ENCODE measurements at regions not wholly inside any gene's neighbourhood (a gene's known extent, or its start where the extent isn't known, plus 50 kb on each side); places are given as distances from the start of the nearest gene placed in this dataset.

DNA sequence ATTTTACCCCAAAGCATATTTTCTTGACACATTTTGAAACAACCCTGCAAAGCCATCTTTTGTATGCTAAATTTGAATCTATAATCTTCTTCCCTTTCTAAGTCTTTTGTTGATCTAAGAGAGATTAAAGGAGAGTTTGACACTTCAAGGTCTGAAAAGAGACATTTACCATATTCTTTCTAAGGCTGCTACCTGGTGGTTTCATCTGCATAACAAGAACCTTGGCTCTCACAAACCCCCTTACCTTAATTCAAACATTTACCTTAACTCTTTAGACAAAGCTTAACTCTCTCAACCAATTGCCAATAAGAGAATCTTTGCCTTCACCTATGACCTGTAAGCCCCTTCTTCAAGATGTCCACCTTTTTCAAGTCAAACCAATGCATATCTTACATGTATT, 1143.6 kb downstream of the CDH11 start:
- TF ChIP-seq TEAD4 (IDR thresholded peaks at IDR 0.05) (no peak), FOXM1 (IDR thresholded peaks at IDR 0.05; ENCODE audit: borderline replicate concordance, low read depth) (no peak), YY1 (IDR thresholded peaks at IDR 0.05; ENCODE audit: low read depth) (no peak), CREB1 (IDR thresholded peaks at IDR 0.05; ENCODE audit: low read depth) (no peak), EGR1 (IDR thresholded peaks at IDR 0.05) (no peak), ZBTB7A (IDR thresholded peaks at IDR 0.05; ENCODE audit: low read depth) (no peak), CEBPB (IDR thresholded peaks at IDR 0.05) (no peak), EP300 (IDR thresholded peaks at IDR 0.05; ENCODE audit: borderline replicate concordance) (no peak), TAF1 (IDR thresholded peaks at IDR 0.05; ENCODE audit: low read depth) (no peak), RAD21 (IDR thresholded peaks at IDR 0.05; ENCODE audit: low read depth) (no peak), NFIC (IDR thresholded peaks at IDR 0.05) (no peak), TCF12 (IDR thresholded peaks at IDR 0.05; ENCODE audit: low read depth) (no peak)
- TF ChIP-seq, protein P1, sequence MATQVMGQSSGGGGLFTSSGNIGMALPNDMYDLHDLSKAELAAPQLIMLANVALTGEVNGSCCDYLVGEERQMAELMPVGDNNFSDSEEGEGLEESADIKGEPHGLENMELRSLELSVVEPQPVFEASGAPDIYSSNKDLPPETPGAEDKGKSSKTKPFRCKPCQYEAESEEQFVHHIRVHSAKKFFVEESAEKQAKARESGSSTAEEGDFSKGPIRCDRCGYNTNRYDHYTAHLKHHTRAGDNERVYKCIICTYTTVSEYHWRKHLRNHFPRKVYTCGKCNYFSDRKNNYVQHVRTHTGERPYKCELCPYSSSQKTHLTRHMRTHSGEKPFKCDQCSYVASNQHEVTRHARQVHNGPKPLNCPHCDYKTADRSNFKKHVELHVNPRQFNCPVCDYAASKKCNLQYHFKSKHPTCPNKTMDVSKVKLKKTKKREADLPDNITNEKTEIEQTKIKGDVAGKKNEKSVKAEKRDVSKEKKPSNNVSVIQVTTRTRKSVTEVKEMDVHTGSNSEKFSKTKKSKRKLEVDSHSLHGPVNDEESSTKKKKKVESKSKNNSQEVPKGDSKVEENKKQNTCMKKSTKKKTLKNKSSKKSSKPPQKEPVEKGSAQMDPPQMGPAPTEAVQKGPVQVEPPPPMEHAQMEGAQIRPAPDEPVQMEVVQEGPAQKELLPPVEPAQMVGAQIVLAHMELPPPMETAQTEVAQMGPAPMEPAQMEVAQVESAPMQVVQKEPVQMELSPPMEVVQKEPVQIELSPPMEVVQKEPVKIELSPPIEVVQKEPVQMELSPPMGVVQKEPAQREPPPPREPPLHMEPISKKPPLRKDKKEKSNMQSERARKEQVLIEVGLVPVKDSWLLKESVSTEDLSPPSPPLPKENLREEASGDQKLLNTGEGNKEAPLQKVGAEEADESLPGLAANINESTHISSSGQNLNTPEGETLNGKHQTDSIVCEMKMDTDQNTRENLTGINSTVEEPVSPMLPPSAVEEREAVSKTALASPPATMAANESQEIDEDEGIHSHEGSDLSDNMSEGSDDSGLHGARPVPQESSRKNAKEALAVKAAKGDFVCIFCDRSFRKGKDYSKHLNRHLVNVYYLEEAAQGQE (IDR thresholded peaks at IDR 0.05; ENCODE audit: low read depth) = no peak
- TF ChIP-seq, protein P2, sequence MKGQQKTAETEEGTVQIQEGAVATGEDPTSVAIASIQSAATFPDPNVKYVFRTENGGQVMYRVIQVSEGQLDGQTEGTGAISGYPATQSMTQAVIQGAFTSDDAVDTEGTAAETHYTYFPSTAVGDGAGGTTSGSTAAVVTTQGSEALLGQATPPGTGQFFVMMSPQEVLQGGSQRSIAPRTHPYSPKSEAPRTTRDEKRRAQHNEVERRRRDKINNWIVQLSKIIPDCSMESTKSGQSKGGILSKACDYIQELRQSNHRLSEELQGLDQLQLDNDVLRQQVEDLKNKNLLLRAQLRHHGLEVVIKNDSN (IDR thresholded peaks at IDR 0.05) = no peak
- TF ChIP-seq, protein P3, sequence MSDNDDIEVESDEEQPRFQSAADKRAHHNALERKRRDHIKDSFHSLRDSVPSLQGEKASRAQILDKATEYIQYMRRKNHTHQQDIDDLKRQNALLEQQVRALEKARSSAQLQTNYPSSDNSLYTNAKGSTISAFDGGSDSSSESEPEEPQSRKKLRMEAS (IDR thresholded peaks at IDR 0.05) = no peak

GRCh38 chr16:63976345-63976744, 1145.5 kb downstream of the CDH11 start:
- TF ChIP-seq, protein P2 (IDR thresholded peaks at IDR 0.05) = no peak
- TF ChIP-seq CEBPB (IDR thresholded peaks at IDR 0.05) (no peak), RAD21 (IDR thresholded peaks at IDR 0.05; ENCODE audit: low read depth) (no peak), FOXM1 (IDR thresholded peaks at IDR 0.05; ENCODE audit: borderline replicate concordance, low read depth) (no peak), TCF12 (IDR thresholded peaks at IDR 0.05; ENCODE audit: low read depth) (no peak), ZBTB7A (IDR thresholded peaks at IDR 0.05; ENCODE audit: low read depth) (no peak), EGR1 (IDR thresholded peaks at IDR 0.05) (no peak), CREB1 (IDR thresholded peaks at IDR 0.05; ENCODE audit: low read depth) (no peak), TEAD4 (IDR thresholded peaks at IDR 0.05) (no peak), NFIC (IDR thresholded peaks at IDR 0.05) (no peak), TAF1 (IDR thresholded peaks at IDR 0.05; ENCODE audit: low read depth) (no peak), YY1 (IDR thresholded peaks at IDR 0.05; ENCODE audit: low read depth) (no peak), EP300 (IDR thresholded peaks at IDR 0.05; ENCODE audit: borderline replicate concordance) (no peak)
- TF ChIP-seq, protein P1 (IDR thresholded peaks at IDR 0.05; ENCODE audit: low read depth) = no peak
- TF ChIP-seq, protein P3 (IDR thresholded peaks at IDR 0.05) = no peak

DNA sequence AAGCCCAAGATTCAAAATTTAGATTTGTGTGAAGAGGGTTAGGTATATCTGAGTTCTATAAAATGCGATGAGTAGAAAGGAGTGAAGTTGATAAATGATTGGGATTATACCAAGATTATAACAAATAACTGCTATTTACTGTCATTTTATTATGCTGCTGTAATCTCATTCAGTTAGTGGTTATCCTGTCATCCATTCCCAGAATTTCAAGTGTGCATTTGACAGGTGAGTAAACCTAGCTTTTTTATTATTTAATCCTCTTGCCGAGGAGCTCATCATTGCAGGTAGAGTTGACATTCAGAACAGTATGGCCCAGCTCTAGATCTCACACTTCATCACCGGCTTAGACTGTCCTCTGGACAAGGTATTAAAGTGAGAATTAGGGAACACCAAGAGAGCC, 1146.2 kb downstream of the CDH11 start:
- TF ChIP-seq TAF1 (IDR thresholded peaks at IDR 0.05; ENCODE audit: low read depth) = no peak
- TF ChIP-seq, protein P2 (IDR thresholded peaks at IDR 0.05) = no peak

- TF ChIP-seq TEAD4 (IDR thresholded peaks at IDR 0.05) (no peak), ZBTB7A (IDR thresholded peaks at IDR 0.05; ENCODE audit: low read depth) (no peak), CREB1 (IDR thresholded peaks at IDR 0.05; ENCODE audit: low read depth) (no peak), TAF1 (IDR thresholded peaks at IDR 0.05; ENCODE audit: low read depth) (no peak), TCF12 (IDR thresholded peaks at IDR 0.05; ENCODE audit: low read depth) (no peak), NFIC (IDR thresholded peaks at IDR 0.05) (no peak), FOXM1 (IDR thresholded peaks at IDR 0.05; ENCODE audit: borderline replicate concordance, low read depth) (no peak), RAD21 (IDR thresholded peaks at IDR 0.05; ENCODE audit: low read depth) (no peak), EGR1 (IDR thresholded peaks at IDR 0.05) (no peak), YY1 (IDR thresholded peaks at IDR 0.05; ENCODE audit: low read depth) (no peak), EP300 (IDR thresholded peaks at IDR 0.05; ENCODE audit: borderline replicate concordance) (no peak), CEBPB (IDR thresholded peaks at IDR 0.05) (no peak)
- TF ChIP-seq, protein P2 (IDR thresholded peaks at IDR 0.05) = no peak
- TF ChIP-seq, protein P3 (IDR thresholded peaks at IDR 0.05) = no peak
- TF ChIP-seq, protein P1 (IDR thresholded peaks at IDR 0.05; ENCODE audit: low read depth) = no peak
These were observed 1153.9 kb downstream of the CDH11 start for GRCh38 chr16:63967966-63968365.
